ENCODE measurements at regions not wholly inside any gene's neighbourhood (a gene's known extent, or its start where the extent isn't known, plus 50 kb on each side); places are given as distances from the start of the nearest gene placed in this dataset.

DNA sequence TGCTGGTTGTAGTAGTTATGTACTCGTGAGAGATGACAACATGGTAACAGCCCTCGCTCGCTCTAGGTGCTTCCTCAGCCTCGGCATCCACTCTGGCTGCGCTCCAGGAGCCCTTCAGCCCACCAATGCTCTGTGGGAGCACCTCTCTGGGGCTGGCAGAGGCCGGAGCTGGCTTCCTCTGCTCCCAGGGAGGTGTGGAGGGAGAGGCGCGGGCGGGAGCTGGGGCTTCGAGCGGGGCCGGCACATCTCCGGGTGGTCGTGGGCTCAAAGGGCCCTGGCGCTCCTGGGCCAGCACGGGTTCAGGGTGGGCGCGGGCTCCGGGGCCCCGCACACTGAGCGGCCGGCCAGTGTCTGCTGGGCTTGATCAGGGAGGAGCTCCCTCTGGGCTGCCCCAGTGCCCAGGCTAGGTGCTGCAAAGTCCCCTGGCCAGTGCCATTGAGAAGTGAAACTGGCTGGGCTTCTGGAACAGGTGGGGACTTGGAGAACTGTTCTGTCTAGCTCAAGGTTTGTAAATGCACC, 1012.1 kb downstream of the CNTNAP5 start:
- H3K27me3 Mint-ChIP-seq (ENCODE audit: unreplicated experiment): no peaks in the 10 kb centered on the region
- no peaks in the 10 kb centered on the region for H3K4me1 Mint-ChIP-seq (ENCODE audit: unreplicated experiment)
- no peak for DNase-seq (ENCODE audit: extremely low spot score, unreplicated experiment)
- TF ChIP-seq, protein P1, sequence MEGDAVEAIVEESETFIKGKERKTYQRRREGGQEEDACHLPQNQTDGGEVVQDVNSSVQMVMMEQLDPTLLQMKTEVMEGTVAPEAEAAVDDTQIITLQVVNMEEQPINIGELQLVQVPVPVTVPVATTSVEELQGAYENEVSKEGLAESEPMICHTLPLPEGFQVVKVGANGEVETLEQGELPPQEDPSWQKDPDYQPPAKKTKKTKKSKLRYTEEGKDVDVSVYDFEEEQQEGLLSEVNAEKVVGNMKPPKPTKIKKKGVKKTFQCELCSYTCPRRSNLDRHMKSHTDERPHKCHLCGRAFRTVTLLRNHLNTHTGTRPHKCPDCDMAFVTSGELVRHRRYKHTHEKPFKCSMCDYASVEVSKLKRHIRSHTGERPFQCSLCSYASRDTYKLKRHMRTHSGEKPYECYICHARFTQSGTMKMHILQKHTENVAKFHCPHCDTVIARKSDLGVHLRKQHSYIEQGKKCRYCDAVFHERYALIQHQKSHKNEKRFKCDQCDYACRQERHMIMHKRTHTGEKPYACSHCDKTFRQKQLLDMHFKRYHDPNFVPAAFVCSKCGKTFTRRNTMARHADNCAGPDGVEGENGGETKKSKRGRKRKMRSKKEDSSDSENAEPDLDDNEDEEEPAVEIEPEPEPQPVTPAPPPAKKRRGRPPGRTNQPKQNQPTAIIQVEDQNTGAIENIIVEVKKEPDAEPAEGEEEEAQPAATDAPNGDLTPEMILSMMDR (IDR thresholded peaks at IDR 0.05): no peak
- H3K36me3 Mint-ChIP-seq (ENCODE audit: unreplicated experiment): no peaks in the 10 kb centered on the region
- H3K27ac Mint-ChIP-seq (ENCODE audit: unreplicated experiment): no peak overlapping the region
- no peak overlapping the region for H3K4me3 Mint-ChIP-seq (ENCODE audit: unreplicated experiment)
- H3K9me3 Mint-ChIP-seq (ENCODE audit: unreplicated experiment): peaks cover 68% of the 10 kb centered on the region

DNA sequence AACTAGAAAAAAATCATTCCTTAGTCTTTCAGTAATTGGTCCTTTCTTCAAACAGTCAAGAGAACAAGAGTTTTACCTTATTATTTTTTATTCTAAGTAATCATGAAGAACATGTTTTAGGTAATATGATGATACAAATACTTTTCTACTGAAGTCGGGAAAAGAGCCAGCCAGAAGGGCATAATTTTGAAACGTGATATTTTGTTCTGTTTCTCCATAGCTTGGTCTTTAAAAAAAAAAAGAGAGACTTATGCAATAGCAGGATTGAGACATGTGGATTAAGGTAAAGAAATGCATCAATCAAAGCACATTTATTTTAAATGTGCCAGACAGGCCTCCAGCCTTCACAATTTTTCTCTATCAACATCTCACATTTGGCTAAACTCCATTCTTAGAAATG, 1016.8 kb downstream of the CNTNAP5 start:
- DNase-seq (ENCODE audit: extremely low spot score, unreplicated experiment): no peak
- Mint-ChIP-seq H3K27me3 (ENCODE audit: unreplicated experiment) (no peaks in the 10 kb centered on the region), H3K27ac (ENCODE audit: unreplicated experiment) (no peak overlapping the region), H3K9me3 (ENCODE audit: unreplicated experiment) (peaks cover 27% of the 10 kb centered on the region), H3K4me3 (ENCODE audit: unreplicated experiment) (no peak overlapping the region), H3K4me1 (ENCODE audit: unreplicated experiment) (no peaks in the 10 kb centered on the region), H3K36me3 (ENCODE audit: unreplicated experiment) (no peaks in the 10 kb centered on the region)
- TF ChIP-seq, protein P1 (IDR thresholded peaks at IDR 0.05): no peak

DNA sequence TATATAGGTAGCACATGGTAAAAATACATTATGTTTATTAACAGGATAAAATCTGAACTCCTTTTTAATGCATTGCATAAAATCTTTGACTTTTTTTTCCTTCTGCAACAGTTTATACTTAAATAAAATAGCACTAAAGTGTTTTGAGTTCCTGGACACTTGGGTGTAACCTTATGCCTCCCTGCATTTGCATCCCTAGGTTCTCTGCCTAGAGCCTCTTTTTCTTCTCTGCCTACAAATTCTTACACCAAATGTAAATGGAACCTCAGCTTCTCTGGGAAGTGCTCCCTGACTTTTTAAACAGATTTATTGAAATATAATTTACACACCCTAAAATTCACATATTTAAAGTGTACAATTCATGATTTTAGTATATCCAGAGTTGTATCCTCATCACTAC, 1017.6 kb downstream of the CNTNAP5 start:
- H3K36me3 Mint-ChIP-seq (ENCODE audit: unreplicated experiment): no peaks in the 10 kb centered on the region
- TF ChIP-seq, protein P1 (IDR thresholded peaks at IDR 0.05): no peak
- no peaks in the 10 kb centered on the region for H3K27me3 Mint-ChIP-seq (ENCODE audit: unreplicated experiment)
- H3K27ac Mint-ChIP-seq (ENCODE audit: unreplicated experiment): no peak overlapping the region
- H3K4me3 Mint-ChIP-seq (ENCODE audit: unreplicated experiment): no peak overlapping the region
- peaks cover 27% of the 10 kb centered on the region for H3K9me3 Mint-ChIP-seq (ENCODE audit: unreplicated experiment)
- no peak for DNase-seq (ENCODE audit: extremely low spot score, unreplicated experiment)
- H3K4me1 Mint-ChIP-seq (ENCODE audit: unreplicated experiment): no peaks in the 10 kb centered on the region

- Mint-ChIP-seq H3K4me1 (ENCODE audit: unreplicated experiment) (no peaks in the 10 kb centered on the region), H3K27me3 (ENCODE audit: unreplicated experiment) (no peaks in the 10 kb centered on the region), H3K27ac (ENCODE audit: unreplicated experiment) (no peak overlapping the region), H3K36me3 (ENCODE audit: unreplicated experiment) (no peaks in the 10 kb centered on the region), H3K4me3 (ENCODE audit: unreplicated experiment) (no peak overlapping the region), H3K9me3 (ENCODE audit: unreplicated experiment) (peaks cover 30% of the 10 kb centered on the region)
- no peak for DNase-seq (ENCODE audit: extremely low spot score, unreplicated experiment)
- TF ChIP-seq, protein P1 (IDR thresholded peaks at IDR 0.05): no peak
These were observed 1045.8 kb downstream of the CNTNAP5 start for GRCh38 chr2:125070726-125071505.

GRCh38 chr2:125073440-125073839, 1048.4 kb downstream of the CNTNAP5 start:
- H3K4me1 Mint-ChIP-seq (ENCODE audit: unreplicated experiment): no peaks in the 10 kb centered on the region
- DNase-seq (ENCODE audit: extremely low spot score, unreplicated experiment): no peak
- TF ChIP-seq, protein P1 (IDR thresholded peaks at IDR 0.05): no peak
- H3K36me3 Mint-ChIP-seq (ENCODE audit: unreplicated experiment): no peaks in the 10 kb centered on the region
- peaks cover 42% of the 10 kb centered on the region for H3K9me3 Mint-ChIP-seq (ENCODE audit: unreplicated experiment)
- no peak overlapping the region for H3K4me3 Mint-ChIP-seq (ENCODE audit: unreplicated experiment)
- H3K27ac Mint-ChIP-seq (ENCODE audit: unreplicated experiment): no peak overlapping the region
- H3K27me3 Mint-ChIP-seq (ENCODE audit: unreplicated experiment): no peaks in the 10 kb centered on the region

Measured in osteocyte (in vitro differentiated cells).